Progenitor cell of endocrine pancreas (in vitro differentiated cells): ENCODE measurements at regions not wholly inside any gene's neighbourhood (a gene's known extent, or its start where the extent isn't known, plus 50 kb on each side); places are given as distances from the start of the nearest gene placed in this dataset.

Experiments used
- DNase-seq: peaks from one replicate; pipeline ENCODE4 v3.0.0; 2021; ENCODE audit warnings: low spot score; ENCODE audit not compliant: unreplicated experiment
- H3K27ac Mint-ChIP-seq: 2 replicates; pipeline ENCODE4 v1.8.0; 2021; ENCODE audit warnings: mild to moderate bottlenecking, moderate library complexity, mixed read lengths
- H3K27me3 Mint-ChIP-seq: 2 replicates; pipeline ENCODE4 v1.8.0; 2021; ENCODE audit warnings: mixed read lengths
- H3K36me3 Mint-ChIP-seq: 2 replicates; pipeline ENCODE4 v1.8.0; 2022; ENCODE audit warnings: mixed read lengths; ENCODE audit not compliant: insufficient read depth
- H3K4me1 Mint-ChIP-seq: 2 replicates; pipeline ENCODE4 v1.8.0; 2021; ENCODE audit warnings: low read depth, mixed read lengths
- H3K4me3 Mint-ChIP-seq: 2 replicates; pipeline ENCODE4 v1.8.0; 2021; ENCODE audit warnings: low read depth, mild to moderate bottlenecking, moderate library complexity, mixed read lengths
- H3K9me3 Mint-ChIP-seq: 2 replicates; pipeline ENCODE4 v1.8.0; 2021; ENCODE audit warnings: low read depth, mixed read lengths
- TF ChIP-seq, protein P1 (sequence below): fragments of 200-600 bp; sonication (generic); IDR thresholded peaks from one replicate; pipeline ENCODE4 v1.5.0; 2021; ENCODE audit warnings: antibody characterized with exemption, mild to moderate bottlenecking; ENCODE audit not compliant: unreplicated experiment

GRCh38 chr1:175841738-175842187 lies 98.4 kb upstream of the TNR start:
- Mint-ChIP-seq H3K27me3 (peaks cover 6% of the 10 kb centered on the region), H3K9me3 (no peaks in the 10 kb centered on the region), H3K4me1 (peaks cover 25% of the 10 kb centered on the region), H3K27ac (peak overlapping the region; percentile 18), H3K4me3 (no peak overlapping the region), H3K36me3 (no peaks in the 10 kb centered on the region)
- TF ChIP-seq, protein P1, sequence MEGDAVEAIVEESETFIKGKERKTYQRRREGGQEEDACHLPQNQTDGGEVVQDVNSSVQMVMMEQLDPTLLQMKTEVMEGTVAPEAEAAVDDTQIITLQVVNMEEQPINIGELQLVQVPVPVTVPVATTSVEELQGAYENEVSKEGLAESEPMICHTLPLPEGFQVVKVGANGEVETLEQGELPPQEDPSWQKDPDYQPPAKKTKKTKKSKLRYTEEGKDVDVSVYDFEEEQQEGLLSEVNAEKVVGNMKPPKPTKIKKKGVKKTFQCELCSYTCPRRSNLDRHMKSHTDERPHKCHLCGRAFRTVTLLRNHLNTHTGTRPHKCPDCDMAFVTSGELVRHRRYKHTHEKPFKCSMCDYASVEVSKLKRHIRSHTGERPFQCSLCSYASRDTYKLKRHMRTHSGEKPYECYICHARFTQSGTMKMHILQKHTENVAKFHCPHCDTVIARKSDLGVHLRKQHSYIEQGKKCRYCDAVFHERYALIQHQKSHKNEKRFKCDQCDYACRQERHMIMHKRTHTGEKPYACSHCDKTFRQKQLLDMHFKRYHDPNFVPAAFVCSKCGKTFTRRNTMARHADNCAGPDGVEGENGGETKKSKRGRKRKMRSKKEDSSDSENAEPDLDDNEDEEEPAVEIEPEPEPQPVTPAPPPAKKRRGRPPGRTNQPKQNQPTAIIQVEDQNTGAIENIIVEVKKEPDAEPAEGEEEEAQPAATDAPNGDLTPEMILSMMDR, result no peak
- no peak for DNase-seq

DNA sequence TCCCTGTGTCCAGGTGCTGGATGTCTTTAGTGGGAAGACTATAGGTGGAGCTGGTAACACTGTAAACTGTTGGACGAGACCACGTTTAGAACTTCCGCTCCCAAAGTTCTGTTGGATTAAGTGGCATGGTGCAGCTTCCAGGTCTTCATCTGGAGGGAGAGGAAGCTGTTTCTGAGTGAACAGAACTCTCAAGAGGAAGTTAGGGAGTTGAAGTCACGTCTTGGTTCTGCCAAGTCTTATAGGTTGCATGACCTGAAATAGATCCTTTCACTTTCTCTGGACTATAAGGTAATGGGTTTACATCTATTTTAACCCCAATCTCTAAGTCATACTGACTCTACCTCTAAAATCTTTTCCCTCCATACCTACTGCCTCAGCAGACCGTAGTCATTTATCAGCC lies 97.4 kb upstream of the TNR start:
- Mint-ChIP-seq H3K4me1 (peaks cover 33% of the 10 kb centered on the region), H3K36me3 (no peaks in the 10 kb centered on the region), H3K27me3 (peaks cover 6% of the 10 kb centered on the region), H3K9me3 (no peaks in the 10 kb centered on the region), H3K27ac (peak overlapping the region; percentile 41), H3K4me3 (no peak overlapping the region)
- no peak for DNase-seq
- TF ChIP-seq, protein P1, result no peak

DNA sequence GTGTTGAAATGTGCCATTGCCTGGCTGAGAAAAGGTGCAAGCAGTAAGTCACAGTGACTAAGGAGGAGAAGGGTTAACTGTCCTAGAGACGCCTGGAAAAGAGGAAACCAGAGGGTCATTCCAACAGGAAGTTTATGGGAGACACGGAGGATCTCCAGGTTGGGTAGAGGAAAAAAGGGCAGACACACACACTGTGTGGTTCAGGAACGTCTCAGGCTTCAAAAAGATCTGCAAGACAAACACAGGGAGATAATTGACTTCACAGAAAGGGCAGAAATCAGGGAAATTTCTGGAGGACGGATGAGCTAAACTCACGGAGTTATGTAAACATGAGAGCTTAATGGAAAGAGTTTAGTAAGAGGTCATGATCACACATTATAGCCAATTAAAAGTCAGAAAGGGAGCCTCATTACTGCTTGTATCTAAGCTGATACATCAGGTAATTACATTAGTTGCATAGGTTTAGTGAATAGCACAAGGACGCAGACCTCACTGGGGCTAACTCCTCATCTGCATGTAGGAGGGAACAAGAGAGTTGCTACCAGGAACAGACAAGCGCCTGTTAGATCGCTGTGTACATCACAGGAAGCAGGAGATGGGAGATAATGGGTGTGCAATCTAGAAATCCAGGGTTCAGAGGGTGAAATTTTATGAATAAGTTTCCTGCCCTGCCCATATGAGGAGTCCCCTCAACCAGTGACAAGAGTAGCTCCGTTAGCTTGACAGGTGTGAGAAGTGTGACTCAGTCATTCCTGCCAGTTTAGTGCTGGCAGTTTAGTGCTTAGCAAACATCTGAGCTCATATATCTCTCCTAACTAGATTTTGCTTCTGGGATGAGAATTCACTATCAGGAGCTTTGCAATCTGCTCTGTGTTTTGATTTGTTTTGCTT lies 96.6 kb upstream of the TNR start:
- H3K4me1 Mint-ChIP-seq, result peaks cover 36% of the 10 kb centered on the region
- H3K4me3 Mint-ChIP-seq, result peak overlapping the region; percentile 8
- peaks cover 6% of the 10 kb centered on the region for H3K27me3 Mint-ChIP-seq
- TF ChIP-seq, protein P1, result no peak
- H3K9me3 Mint-ChIP-seq, result no peaks in the 10 kb centered on the region
- H3K36me3 Mint-ChIP-seq, result no peaks in the 10 kb centered on the region
- no peak overlapping the region for H3K27ac Mint-ChIP-seq
- DNase-seq, result no peak

DNA sequence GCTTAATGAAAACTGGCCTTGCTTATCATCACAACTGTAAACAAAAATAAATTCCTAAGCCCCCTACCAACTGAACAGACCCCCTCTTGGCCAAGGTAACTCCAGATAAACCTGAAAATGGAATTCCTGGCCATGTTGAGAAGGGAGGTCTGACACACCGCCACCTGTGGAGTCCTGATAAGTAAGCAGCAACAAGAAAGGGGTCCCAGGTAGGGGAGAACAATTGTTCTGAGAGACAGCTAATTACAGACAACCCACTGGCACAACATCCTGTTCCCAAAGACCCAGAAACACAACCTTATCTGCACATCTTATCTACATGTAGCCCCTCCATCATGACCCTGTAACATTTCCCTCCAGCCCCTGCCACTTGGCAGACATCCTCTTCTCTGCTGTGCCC lies 91.2 kb upstream of the TNR start:
- DNase-seq, result no peak
- Mint-ChIP-seq H3K36me3 (peaks cover 2% of the 10 kb centered on the region), H3K9me3 (peaks cover 6% of the 10 kb centered on the region), H3K4me3 (no peak overlapping the region), H3K27me3 (no peaks in the 10 kb centered on the region), H3K4me1 (peaks cover 16% of the 10 kb centered on the region), H3K27ac (no peak overlapping the region)
- TF ChIP-seq, protein P1, result no peak

DNA sequence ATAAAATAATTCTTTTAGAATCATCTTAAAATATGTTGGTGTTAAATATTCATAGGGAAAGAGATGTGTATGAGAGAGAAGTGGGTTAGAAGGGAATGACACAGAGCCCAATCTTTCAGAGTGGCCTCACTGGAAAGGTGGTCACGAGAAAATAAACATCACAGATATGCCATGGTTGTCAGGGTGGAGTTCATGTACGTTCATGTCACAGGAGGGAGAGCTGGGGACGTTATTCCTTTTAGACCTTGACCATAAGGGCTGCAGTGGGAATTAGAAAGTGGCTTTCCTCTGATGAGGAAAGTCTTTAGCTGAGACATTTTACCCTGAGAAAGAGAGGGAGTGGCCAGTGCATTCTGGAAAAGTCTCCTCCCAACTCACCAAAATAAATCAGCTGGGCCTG lies 90.6 kb upstream of the TNR start:
- H3K4me1 Mint-ChIP-seq, result peaks cover 14% of the 10 kb centered on the region
- H3K27ac Mint-ChIP-seq, result no peak overlapping the region
- DNase-seq, result no peak
- no peaks in the 10 kb centered on the region for H3K27me3 Mint-ChIP-seq
- H3K36me3 Mint-ChIP-seq, result peaks cover 2% of the 10 kb centered on the region
- H3K9me3 Mint-ChIP-seq, result peaks cover 11% of the 10 kb centered on the region
- no peak overlapping the region for H3K4me3 Mint-ChIP-seq
- TF ChIP-seq, protein P1, result no peak
